H9 (cell line): ENCODE measurements at regions not wholly inside any gene's neighbourhood (a gene's known extent, or its start where the extent isn't known, plus 50 kb on each side); places are given as distances from the start of the nearest gene placed in this dataset.

ENCODE experiments used
- DNase-seq: peaks from one replicate; pipeline ENCODE4 v3.0.0-alpha.2; 2017
- H2AFZ ChIP-seq: one replicate; pipeline ENCODE4 v1.6.1; 2013; ENCODE audit warnings: mild to moderate bottlenecking, low read length, control low read depth, moderate library complexity
- H2AK5ac ChIP-seq: 2 replicates; pipeline ENCODE4 v1.6.1; 2013; ENCODE audit warnings: low read length, control low read depth, mixed read lengths; ENCODE audit not compliant: insufficient read length
- H2BK120ac ChIP-seq: one replicate; pipeline ENCODE4 v1.6.1; 2013; ENCODE audit warnings: low read depth, mild to moderate bottlenecking, low read length, control low read depth, inconsistent platforms; ENCODE audit not compliant: poor library complexity, severe bottlenecking
- H2BK12ac ChIP-seq: 2 replicates; pipeline ENCODE4 v1.6.1; 2013; ENCODE audit warnings: low read length, control low read depth, mixed read lengths, low read depth; ENCODE audit not compliant: insufficient read length
- H2BK15ac ChIP-seq: 2 replicates; pipeline ENCODE4 v1.6.1; 2013; ENCODE audit warnings: low read depth, low read length, control low read depth
- H2BK20ac ChIP-seq: one replicate; pipeline ENCODE4 v1.6.1; 2013; ENCODE audit warnings: low read depth, mild to moderate bottlenecking, low read length, control low read depth, inconsistent platforms; ENCODE audit not compliant: poor library complexity, severe bottlenecking
- H2BK5ac ChIP-seq: 2 replicates; pipeline ENCODE4 v1.6.1; 2013; ENCODE audit warnings: low read length, control low read depth, mixed read lengths; ENCODE audit not compliant: insufficient read length
- H3K14ac ChIP-seq: 2 replicates; pipeline ENCODE4 v1.6.1; 2013; ENCODE audit warnings: low read length, control low read depth; ENCODE audit not compliant: insufficient read depth
- H3K18ac ChIP-seq: 2 replicates; pipeline ENCODE4 v1.6.1; 2013; ENCODE audit warnings: low read depth, mild to moderate bottlenecking, mixed read lengths, low read length, control low read depth; ENCODE audit not compliant: insufficient read length
- H3K23ac ChIP-seq: 2 replicates; pipeline ENCODE4 v1.6.1; 2013; ENCODE audit warnings: low read length, control low read depth, mixed read lengths, low read depth; ENCODE audit not compliant: insufficient read length
- H3K23me2 ChIP-seq: 2 replicates; pipeline ENCODE4 v1.6.1; 2013; ENCODE audit warnings: low read depth, mild to moderate bottlenecking, mixed read lengths, low read length, control low read depth; ENCODE audit not compliant: insufficient read length, poor library complexity, severe bottlenecking
- H3K27ac ChIP-seq: 2 replicates; pipeline ENCODE4 v1.5.1; 2013; ENCODE audit warnings: low read length, control low read depth, mixed read lengths, low read depth; ENCODE audit not compliant: insufficient read length
- H3K27me3 ChIP-seq: 2 replicates; pipeline ENCODE4 v1.6.1; 2013; ENCODE audit warnings: low read length, control low read depth, inconsistent platforms; ENCODE audit not compliant: insufficient read depth
- H3K4ac ChIP-seq: 2 replicates; pipeline ENCODE4 v1.6.1; 2013; ENCODE audit warnings: low read depth, mild to moderate bottlenecking, control low read depth, inconsistent platforms, low read length, moderate library complexity
- H3K4me1 ChIP-seq: 2 replicates; pipeline ENCODE4 v1.6.1; 2013; ENCODE audit warnings: low read length, control low read depth, inconsistent platforms; ENCODE audit not compliant: insufficient read depth
- H3K4me2 ChIP-seq: 2 replicates; pipeline ENCODE4 v1.6.1; 2013; ENCODE audit warnings: low read length, control low read depth, mixed read lengths; ENCODE audit not compliant: insufficient read length, insufficient read depth
- H3K56ac ChIP-seq: 2 replicates; pipeline ENCODE4 v1.6.1; 2013; ENCODE audit warnings: low read depth, mild to moderate bottlenecking, mixed read lengths, low read length, control low read depth; ENCODE audit not compliant: insufficient read length
- H3K79me1 ChIP-seq: 2 replicates; pipeline ENCODE4 v1.6.1; 2013; ENCODE audit warnings: low read depth, mild to moderate bottlenecking, moderate library complexity, low read length, control low read depth, inconsistent platforms; ENCODE audit not compliant: insufficient read depth, poor library complexity, severe bottlenecking
- H3K79me2 ChIP-seq: 2 replicates; pipeline ENCODE4 v1.6.1; 2013; ENCODE audit warnings: low read length, control low read depth, inconsistent platforms; ENCODE audit not compliant: insufficient read depth
- H3K9ac ChIP-seq: 2 replicates; pipeline ENCODE4 v1.6.1; 2013; ENCODE audit warnings: low read length, control low read depth, mixed read lengths; ENCODE audit not compliant: insufficient read length; ENCODE audit errors: extremely low read depth
- H3K9me3 ChIP-seq: one replicate; pipeline ENCODE4 v1.6.1; 2013; ENCODE audit warnings: low read depth, low read length, inconsistent platforms; ENCODE audit not compliant: control insufficient read depth
- H3T11ph ChIP-seq: one replicate; pipeline ENCODE4 v1.6.1; 2013; ENCODE audit warnings: mild to moderate bottlenecking, low read length, control low read depth, inconsistent platforms
- H4K20me1 ChIP-seq: one replicate; pipeline ENCODE4 v1.6.1; 2013; ENCODE audit not compliant: control insufficient read depth, insufficient read length, insufficient read depth
- H4K5ac ChIP-seq: 2 replicates; pipeline ENCODE4 v1.6.1; 2013; ENCODE audit warnings: low read depth, mild to moderate bottlenecking, mixed read lengths, low read length, control low read depth; ENCODE audit not compliant: insufficient read length
- H4K8ac ChIP-seq: replicated peaks from 2 replicates; pipeline ENCODE4 v1.6.1; 2013; ENCODE audit warnings: low read length, control low read depth, mixed read lengths, low read depth; ENCODE audit not compliant: insufficient read length
- H4K91ac ChIP-seq: 2 replicates; pipeline ENCODE4 v1.6.1; 2013; ENCODE audit warnings: low read depth, mild to moderate bottlenecking, moderate library complexity, mixed read lengths, low read length, control low read depth; ENCODE audit not compliant: insufficient read length
- H3K27ac Mint-ChIP-seq, 3 experiments: 2 replicates in 2 of 3; 3 replicates in 1 of 3; pipeline ENCODE4 v1.8.0; 2020 to 2021; ENCODE audit warnings: mixed read lengths in 3 of 3, mild to moderate bottlenecking in 1 of 3, moderate library complexity in 1 of 3
- H3K27me3 Mint-ChIP-seq: 2 replicates; pipeline ENCODE4 v1.8.0; 2021; ENCODE audit warnings: low read depth, mild to moderate bottlenecking, moderate library complexity, mixed read lengths
- H3K36me3 Mint-ChIP-seq, 3 experiments: 2 replicates in 2 of 3; 3 replicates in 1 of 3; pipeline ENCODE4 v1.8.0; 2020 to 2021; ENCODE audit warnings: low read depth in 3 of 3, mixed read lengths in 3 of 3; ENCODE audit not compliant: insufficient read depth in 1 of 3
- H3K4me1 Mint-ChIP-seq, 2 experiments: 2 replicates each; pipeline ENCODE4 v1.8.0; 2020; ENCODE audit warnings: mixed read lengths in 2 of 2
- H3K4me3 Mint-ChIP-seq, 2 experiments: 2 replicates in 1 of 2; 3 replicates in 1 of 2; pipeline ENCODE4 v1.8.0; 2020 to 2021; ENCODE audit warnings: mild to moderate bottlenecking in 2 of 2, mixed read lengths in 2 of 2, moderate library complexity in 1 of 2
- H3K9me3 Mint-ChIP-seq, 2 experiments: 2 replicates in 1 of 2; 3 replicates in 1 of 2; pipeline ENCODE4 v1.8.0; 2020; ENCODE audit warnings: mild to moderate bottlenecking in 2 of 2, mixed read lengths in 2 of 2, moderate library complexity in 1 of 2
- CTCF ChIP-seq: fragments of 200-600 bp; sonication (generic); conservative IDR thresholded peaks from 3 replicates; pipeline ENCODE4 v1.8.0; 2021; ENCODE audit warnings: antibody characterized with exemption, mild to moderate bottlenecking
- WGBS: extraction: QIAGEN DNeasy Blood & Tissue Kit; methylation state at CpG from one replicate; pipeline ENCODE4 v1.1.7; 2013; ENCODE audit warnings: missing lambda C conversion rate, low lambda C conversion rate, mixed read lengths; ENCODE audit not compliant: insufficient read length; ENCODE audit errors: extremely low coverage; 5-methylcytosine and 5-hydroxymethylcytosine counted together

- H3K27me3 Mint-ChIP-seq: peaks cover 6% of the 10 kb centered on the region
- H3K4me1 Mint-ChIP-seq: peaks cover 48 to 62% of the 10 kb centered on the region in 2 experiments
- H3K9me3 Mint-ChIP-seq: no peaks in the 10 kb centered on the region
- no CpG with 5 or more reads among the region's 3 CpGs for WGBS
- TF ChIP-seq CTCF: no peak
- Histone ChIP-seq H2AFZ (no peak overlapping the region), H3K23me2 (no peaks in the 10 kb centered on the region), H3K4ac (no peak overlapping the region), H3K4me1 (peaks cover 6% of the 10 kb centered on the region; the same call in 1 of the 2 replicates), H3K79me1 (no peaks in the 10 kb centered on the region), H2BK20ac (no peak overlapping the region), H3T11ph (no peak overlapping the region), H3K4me2 (no peak overlapping the region), H3K9ac (no peak overlapping the region), H2BK5ac (no peak overlapping the region), H2BK12ac (no peak overlapping the region), H3K9me3 (no peaks in the 10 kb centered on the region), H2BK15ac (no peak overlapping the region), H3K27me3 (no peaks in the 10 kb centered on the region), H4K8ac (no peak overlapping the region), H3K14ac (no peak overlapping the region), H3K18ac (no peak overlapping the region), H2AK5ac (no peak overlapping the region), H3K27ac (no peak overlapping the region), H4K91ac (no peak overlapping the region), H4K20me1 (no peaks in the 10 kb centered on the region), H3K23ac (no peak overlapping the region), H3K56ac (no peak overlapping the region), H3K79me2 (no peaks in the 10 kb centered on the region), H2BK120ac (no peak overlapping the region), H4K5ac (no peak overlapping the region)
- H3K4me3 Mint-ChIP-seq: no peak overlapping the region
- H3K27ac Mint-ChIP-seq: no peak overlapping the region
- no peaks in the 10 kb centered on the region for H3K36me3 Mint-ChIP-seq
- DNase-seq: no peak
Observed at GRCh38 chr2:41933046-41933420, 114.8 kb upstream of the PKDCC start.
